NOMO-1 treated with dmso at 0.1 percent for 144 hours (cell line): ENCODE measurements at regions not wholly inside any gene's neighbourhood (a gene's known extent, or its start where the extent isn't known, plus 50 kb on each side); places are given as distances from the start of the nearest gene placed in this dataset.

Experiments used
- DNase-seq: peaks from one replicate; lab custom pipeline; 2025; ENCODE audit not compliant: unreplicated experiment; lab: John Stamatoyannopoulos, UW

DNA sequence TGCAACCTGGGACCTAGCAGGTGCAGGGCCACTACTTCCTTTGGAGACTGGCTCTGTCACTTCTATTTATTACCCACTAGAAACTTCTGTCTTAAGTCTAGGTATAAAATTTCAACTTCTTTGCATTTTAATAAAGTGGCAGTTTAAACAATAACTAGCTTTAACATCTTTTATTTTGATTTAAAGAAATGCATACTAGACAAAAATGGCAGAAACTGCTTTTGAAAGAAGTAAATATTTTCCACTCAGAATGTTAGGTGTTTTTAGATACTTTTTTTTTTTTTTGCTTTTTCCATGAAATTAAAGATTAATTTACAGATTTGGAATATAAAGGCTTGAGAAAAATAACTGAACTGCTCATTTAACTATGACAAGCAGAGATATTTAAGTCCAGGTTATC is 1477.6 kb downstream of the KCNT2 start:
- no peak for DNase-seq

DNA sequence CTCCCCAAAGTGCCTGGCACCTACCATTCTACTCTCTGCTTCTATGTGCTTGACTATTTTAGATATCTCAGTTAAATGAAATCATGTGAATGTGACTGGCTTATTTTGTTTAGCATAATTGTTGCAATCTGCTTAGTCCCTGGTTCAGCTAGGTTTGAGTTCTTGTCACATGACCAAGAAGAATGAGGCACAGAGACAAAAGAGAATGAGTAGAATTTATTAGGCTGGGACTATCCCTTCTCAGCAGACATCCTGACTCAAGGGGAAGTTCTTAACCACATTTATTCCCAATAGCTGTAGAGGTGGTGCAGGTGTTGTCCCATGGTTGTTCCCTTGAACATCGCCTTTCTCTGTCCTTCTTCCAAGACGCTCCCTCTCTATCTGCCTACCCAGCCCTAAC is 1485.7 kb downstream of the KCNT2 start:
- DNase-seq, result no peak

DNA sequence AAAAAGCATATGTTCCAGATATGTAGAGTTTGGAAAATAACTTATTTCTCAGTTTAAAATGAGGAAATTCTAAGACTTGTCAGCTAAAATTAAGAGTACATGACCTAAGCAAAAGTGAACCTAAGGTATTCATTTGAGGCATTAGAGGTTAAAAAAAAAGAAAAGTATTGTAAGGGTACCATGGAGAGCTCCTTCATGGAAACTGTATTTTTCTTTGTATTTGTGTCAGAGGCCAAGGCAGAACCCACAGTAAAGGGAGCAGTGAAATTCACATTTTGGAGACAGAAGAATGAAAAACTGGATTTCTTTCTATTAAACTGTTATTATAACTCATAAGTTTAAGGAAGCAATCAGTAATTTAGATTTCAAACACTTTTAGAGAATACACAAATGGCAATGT is 1494.8 kb downstream of the KCNT2 start:
- DNase-seq, result no peak

DNA sequence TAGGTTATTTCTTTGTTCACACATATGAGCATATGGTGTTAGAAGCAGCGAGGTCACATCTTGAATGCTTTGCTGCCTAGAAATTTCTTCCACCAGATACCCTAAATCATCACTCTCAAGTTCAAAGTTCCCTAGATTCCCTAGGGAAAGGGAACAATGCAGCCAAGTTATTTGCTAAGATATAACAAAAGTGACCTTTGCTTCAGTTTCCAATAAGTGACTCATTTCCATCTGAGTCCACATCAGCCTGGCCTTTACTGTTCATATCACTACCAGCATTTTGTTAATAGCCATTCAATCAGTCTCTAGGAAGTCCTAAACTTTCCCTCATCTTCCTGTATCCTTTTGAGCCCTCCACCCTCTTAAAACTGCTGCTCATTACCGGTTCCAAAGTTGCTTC is 1502.5 kb downstream of the KCNT2 start:
- DNase-seq, result no peak

DNA sequence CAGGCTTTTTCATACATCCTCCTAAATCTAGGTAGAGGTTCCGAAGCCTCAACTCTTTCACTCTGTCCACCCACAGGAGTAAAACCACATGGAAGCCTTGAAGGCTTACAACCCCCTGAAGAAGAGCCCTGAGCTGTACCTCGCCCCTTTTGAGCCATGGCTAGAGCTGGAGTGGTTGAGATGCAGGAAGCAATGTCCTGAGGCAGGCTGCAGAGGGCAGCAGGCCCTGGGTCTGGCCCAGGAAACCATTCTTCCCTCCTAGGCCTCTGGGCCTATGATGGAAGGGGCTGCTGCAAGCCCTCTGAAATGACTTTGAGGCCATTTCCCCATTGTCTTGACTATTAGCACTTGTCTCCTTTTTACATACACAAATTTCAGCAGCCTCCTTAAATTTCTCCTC is 1503.0 kb downstream of the KCNT2 start:
- DNase-seq, result no peak

DNA sequence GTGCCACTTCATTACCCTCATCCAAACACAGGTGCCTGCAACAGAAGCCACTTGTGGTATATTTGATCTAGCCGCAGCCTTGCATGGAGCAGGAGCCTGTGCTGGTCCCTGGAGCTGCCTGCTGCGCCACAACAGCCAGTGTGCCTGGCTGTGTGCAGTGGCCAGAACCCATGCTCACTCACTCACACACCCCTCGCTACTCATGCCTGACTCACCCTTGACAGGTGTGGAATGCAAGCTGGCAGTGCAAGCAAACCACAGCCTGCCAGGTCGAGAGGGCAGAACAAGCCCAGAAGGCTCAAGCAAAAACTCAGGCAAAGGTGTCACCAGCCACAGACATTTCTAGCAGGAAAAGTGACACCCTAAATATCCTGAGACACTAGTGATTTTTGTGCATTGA is 1510.9 kb downstream of the KCNT2 start:
- no peak for DNase-seq

DNA sequence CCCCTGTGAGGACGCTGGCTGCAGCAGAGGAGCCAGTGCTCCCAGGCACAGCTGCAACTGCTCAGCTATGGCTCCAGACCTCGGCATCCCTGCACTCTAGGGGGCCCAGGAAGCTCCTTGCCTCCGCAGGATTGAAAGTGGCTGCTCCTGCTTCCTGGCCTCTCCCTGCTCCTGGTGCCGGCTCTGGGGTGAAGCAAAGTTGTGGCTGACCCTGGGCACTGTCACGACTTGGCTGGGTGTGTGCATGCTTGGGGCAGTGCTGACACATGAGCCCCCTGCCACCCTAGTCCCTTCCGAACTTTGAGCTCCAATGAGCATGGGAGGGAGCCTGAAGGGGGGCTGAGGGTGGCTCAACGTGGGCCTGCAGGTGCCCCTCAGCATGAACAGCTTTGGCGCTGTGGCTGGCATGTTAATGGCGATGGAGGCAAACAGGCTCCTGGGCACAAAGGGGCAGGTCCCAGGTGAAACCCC is 1512.2 kb downstream of the KCNT2 start:
- no peak for DNase-seq

DNA sequence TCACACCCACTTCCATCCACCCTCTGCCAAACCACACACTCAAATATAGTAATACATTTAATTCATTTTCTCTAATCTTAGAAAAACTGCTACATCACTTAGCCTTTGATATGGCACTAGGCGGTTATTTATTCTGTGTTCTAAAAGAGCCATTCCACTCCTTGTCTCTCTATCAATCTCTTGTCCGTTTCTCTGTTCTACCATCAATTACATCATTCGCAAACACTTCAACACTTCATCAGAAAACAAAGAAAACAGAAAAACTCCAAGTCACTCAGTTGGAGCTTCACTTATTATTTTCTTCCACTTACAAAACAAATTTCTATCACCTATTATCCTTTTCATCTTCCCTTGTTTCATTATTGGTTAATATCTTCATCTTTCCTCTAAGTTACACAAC is 1523.0 kb downstream of the KCNT2 start:
- no peak for DNase-seq

DNA sequence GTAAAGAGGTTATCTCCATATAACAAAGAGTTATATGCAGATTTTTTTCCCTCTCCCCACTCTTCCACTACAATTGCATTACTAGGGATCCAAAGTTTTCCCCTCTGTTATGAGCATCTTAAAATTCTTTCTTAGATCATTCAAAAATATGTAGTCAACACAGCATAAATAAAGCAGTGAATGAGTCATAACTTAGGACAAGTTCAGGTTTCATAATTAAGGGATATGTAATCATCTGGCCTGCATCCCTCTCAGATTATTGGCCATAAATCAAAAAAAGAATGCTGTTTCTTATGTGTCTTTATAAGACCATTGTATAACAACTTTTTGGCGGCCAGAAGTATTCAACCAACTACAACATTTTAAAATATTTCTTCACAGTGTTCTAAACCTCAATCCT is 1526.1 kb downstream of the KCNT2 start:
- DNase-seq, result no peak

DNA sequence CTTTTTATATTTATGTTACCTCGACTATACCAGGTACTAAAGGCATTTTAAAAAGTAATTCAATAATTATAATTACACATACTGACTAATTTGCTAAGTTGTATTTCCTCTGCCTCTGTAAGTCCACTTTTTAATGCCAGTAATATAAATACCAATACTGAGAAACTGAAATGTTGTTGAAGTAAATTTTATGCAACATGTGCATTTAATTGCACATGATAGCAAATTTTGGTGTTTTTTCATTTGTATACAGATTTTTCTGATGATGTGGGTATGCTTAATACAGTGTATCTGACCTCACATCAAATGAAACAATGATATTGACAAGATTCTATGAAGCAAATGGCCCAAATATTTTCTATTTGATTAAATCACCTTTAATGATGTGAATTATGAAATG is 1531.6 kb downstream of the KCNT2 start:
- no peak for DNase-seq

DNA sequence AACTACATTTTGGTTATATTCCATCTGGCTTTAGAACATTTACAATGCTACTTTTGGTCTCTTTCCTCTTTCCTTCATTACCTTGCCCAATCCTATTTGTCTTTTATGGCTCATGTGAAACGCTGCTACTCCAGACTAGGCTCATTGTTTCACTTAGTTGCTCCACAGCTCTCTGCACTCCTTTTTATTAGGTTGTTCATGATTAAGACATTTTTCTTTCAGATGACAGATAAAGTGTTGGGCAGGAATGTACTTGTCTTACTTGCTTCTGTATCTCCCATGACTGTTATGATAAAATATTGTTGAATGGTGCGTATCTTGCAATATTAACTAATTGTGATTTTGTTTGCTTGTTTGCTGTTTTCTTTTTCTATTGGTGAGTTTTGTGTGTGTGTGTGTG is 1532.3 kb downstream of the KCNT2 start:
- DNase-seq, result no peak

DNA sequence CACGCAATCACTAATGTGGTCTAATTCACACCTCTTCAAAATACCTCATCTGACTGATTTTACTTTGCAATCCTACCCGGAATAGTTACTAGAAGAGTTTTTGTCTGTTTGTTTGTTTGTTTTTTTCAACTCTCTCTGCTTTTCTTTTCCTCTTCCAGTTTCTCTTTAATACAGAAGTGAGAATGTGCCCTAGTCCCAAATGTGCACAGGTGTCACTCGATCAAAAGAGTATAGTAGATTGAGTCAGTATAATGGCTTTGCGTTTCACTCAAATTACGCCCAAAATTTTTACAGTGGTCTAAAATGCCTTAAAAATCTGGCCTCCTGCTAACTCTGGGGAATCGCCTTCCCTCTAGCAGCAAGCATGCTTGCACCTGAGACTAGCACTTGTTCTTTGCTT is 1536.8 kb downstream of the KCNT2 start:
- DNase-seq, result no peak

DNA sequence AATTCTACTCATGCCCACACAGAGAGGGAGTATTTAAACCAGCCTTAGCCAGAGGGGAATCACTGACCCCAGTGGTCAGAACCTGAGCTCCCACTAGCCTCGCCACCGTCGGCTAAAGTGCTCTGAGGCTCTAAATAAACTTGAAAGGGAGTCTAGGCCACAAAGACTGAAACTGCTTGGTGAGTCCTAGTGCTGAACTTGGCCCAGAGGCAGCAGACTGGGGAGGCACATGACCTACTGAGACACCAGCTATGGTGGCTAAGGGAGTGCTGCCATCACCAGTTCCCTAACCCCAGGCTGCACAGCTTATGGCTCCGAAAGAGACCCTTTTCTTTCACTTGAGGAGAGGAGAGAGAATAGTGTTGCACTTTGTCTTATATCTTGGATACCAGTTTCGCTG is 1542.8 kb downstream of the KCNT2 start:
- DNase-seq, result no peak

DNA sequence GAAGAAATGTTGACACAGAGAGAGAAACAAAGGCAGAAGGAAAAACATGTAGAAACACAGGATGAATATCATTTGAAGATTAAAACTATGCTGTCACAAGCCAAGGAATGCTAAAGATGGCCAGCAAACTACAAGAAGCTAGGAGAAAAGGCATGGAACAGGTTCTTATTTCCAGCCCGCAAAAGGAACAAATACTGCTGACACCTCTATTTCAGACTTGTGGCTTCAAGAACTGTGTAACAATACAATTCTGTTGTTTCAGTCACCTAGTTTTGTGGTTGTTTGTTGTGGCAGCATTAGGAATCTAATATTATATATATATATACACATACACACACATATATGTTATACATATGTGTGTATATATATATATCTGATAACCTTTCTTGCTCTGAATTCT is 1543.9 kb downstream of the KCNT2 start:
- no peak for DNase-seq

DNA sequence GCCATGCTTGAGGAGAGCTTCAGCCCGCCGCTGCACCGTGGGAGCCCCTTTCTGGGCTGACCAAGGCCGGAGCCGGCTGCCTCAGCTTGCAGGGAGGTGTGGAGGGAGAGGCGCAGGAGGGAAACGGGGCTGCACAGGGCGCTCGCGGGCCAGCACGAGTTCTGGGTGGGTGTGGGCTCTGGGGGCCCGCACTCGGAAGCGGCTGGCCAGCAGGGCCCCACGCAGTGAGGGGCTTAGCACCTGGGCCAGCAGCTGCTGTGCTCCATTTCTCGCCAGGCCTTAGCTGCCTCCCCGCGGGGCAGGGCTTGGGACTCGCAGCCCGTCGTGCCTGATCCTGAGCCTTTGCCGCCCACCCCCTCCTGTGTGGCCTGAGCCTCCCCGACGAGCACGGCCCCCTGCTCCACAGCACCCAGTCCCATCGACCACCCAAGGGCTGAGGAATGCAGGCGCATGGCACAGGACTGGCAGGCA is 1554.0 kb downstream of the KCNT2 start:
- DNase-seq, result no peak

DNA sequence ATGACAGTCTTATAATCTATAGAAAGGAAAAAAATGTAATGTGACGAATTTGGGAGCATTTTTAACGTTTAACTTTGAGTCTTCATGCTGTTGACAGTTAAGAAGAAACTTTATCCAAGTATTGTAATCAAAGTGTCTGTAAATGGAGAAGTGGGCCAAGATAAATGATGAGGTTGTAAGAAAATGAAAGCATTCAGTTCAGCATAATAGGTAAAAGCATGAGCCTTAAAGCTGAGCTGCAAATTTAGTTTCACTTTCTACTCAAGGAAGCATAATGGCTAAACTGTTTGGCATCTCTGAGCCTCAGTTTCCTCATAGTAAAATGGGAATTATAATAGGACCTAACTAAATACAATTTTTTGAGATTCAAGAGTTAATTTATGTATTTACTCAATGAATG is 1554.8 kb downstream of the KCNT2 start:
- DNase-seq, result no peak

DNA sequence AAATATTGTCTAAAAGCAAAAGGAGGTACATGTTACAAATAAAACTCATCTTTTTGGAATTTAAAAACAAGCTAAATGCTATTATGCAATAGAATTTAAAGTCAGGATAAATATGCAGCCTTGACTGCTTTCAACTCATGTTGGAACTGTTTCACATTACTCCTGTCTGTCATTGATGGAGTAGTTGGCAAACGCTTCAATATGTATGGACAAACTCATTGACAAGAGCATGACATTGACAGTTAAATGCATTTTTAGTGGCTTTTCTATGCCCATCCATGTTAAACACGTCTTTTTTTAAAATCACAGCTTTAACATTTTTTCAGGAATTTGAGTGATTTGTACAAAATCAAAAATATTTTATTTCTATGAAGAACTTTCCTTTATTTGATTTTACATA is 1560.5 kb downstream of the KCNT2 start:
- no peak for DNase-seq

DNA sequence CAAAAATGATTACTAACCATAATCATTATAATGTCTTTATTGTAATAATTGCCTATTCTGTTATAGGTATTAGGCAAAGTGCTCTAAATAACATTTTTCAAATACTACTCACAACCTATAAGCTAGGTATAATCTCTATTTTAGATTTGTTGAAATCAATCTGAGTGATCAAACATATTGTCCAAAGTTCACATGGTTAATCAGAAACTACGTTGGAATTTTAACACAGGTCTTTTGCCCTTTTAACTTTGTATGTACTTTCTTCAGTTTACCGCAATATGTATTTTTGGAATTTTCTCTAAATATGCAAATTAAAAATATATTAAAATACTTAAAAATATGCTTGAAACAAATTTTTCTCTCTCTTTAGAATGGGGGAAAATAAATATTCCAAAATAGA is 1563.2 kb downstream of the KCNT2 start:
- no peak for DNase-seq

DNA sequence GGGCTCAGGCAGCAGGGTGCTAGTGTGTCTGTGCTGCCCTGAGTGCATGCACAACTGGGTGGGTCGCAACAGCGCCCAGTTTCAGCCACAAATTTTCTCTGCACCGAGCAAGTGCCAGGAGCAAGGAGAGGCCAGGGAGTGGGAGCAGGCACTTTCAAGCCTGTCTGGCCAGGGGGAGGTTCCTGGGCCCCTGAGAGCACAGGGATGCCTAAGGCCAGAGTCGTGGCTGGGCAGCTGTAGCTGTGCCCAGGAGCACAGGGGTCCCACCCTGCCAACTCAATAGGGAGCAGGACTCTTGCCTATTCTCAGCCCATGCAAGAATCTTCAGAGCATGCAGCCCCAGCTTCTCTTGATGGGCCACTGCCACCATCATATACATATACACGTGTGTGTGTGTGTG is 1577.4 kb downstream of the KCNT2 start:
- no peak for DNase-seq

DNA sequence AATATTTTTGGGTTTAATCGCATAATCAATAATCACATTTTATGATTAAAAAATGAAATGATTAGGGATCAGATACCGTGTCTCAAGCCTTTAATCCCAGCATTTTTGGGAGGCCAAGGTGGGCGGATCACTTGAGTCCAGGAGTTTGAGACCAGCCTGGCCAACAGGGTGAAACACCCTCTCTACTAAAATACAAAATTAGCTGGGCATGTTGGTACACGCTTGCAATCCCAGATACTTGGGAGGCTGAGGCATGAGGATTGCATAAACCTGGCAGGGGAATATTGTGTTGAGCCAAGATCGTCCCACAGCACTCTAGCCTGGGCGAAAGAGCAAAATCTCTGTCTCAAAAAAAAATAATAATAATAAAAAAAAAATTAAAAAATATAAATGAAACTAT is 1581.4 kb downstream of the KCNT2 start:
- no peak for DNase-seq

DNA sequence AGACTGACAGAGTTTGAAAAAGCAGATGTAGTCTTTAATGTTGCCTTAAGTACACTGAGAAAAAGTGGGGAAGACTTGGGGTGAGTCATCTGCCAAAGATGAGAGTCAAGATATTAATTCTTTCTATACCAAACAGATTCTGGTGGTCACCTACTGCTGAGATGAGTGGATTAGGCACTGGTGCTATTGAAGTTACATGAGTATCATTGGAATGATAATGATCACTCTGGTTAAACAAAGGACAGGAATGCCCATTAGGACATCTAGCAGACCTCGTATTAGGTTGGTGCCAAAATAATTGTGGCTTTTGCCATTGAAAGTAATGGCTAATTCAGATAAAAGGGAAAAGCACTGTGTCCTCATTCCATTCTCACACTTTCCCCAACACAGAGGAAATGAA is 1588.9 kb downstream of the KCNT2 start:
- DNase-seq, result no peak

DNA sequence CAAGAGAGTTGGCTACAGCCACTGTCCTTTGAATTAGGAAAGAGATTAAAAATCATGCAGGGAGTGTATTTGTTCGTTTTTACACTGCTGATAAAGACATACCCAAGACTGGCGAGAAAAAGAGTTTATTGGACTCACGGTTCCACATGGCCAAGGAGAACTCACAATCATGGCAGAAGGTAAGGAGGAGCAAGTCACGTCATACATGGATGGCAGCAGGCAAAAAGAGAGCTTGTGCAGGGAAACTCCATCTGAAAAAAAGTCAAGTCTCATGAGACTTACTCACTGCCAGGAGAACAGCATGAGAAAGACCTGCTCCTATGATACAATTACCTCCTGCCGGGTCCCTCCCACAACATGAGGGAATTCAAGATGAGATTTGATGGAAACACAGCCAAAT is 1595.2 kb downstream of the KCNT2 start:
- no peak for DNase-seq

DNA sequence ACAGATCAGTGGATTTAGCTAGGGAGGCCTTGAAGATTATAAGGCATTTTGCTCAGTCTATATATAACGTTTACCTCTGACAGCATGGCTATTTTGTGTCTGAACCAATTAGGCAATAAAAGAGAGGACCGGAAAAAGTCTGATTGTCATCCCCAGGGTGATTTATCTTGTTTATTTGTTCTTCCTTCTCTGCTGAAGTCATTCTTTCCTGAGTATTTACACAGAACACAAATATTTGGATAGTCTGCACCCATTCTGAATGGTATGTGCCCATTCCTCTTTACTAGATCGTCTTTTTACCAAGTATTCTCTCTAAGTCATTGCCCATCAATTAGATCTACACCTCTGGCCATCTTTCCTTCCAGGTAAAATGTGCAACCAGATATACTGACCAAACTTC is 1602.9 kb downstream of the KCNT2 start:
- DNase-seq, result no peak

DNA sequence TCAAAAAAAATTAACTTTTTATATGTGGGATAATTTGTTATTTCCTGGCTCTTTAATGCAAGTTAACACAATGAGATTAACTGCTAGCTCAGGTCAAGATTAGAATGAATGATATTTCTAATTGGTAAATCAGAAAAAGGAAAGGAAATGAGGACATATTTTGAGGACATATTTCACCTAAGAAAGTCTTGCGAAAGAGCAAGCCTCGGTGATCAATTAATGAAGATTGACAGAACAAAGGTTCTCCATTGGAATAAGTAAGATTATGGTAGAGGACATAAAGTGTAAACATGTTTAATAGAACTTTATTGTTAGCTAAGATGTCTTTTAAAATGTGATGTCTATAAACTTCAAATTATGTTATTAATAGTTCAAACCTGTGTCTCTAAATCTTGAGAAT is 1617.8 kb downstream of the KCNT2 start:
- DNase-seq, result no peak
